AG04449 (cell line): ENCODE measurements at regions not wholly inside any gene's neighbourhood (a gene's known extent, or its start where the extent isn't known, plus 50 kb on each side); places are given as distances from the start of the nearest gene placed in this dataset.

Experiments
- CTCF ChIA-PET: fragments of 350-600 bp; formaldehyde crosslinking; extraction: SDS; loops from one replicate; lab custom pipeline; 2021; ENCODE audit warnings: antibody characterized with exemption; lab: Yijun Ruan, JAX
- POLR2A ChIA-PET: fragments of 400-600, 350-600 bp; formaldehyde crosslinking; extraction: SDS; loops from one replicate; lab custom pipeline; 2020; ENCODE audit warnings: antibody characterized with exemption, inconsistent platforms; lab: Yijun Ruan, JAX
- DNase-seq: peaks from one replicate; pipeline ENCODE4 v3.0.0-alpha.2; 2010; ENCODE audit warnings: low read depth, low spot score
- H3K4me3 ChIP-seq: 2 replicates; pipeline ENCODE4 v1.5.1; 2011; ENCODE audit warnings: low read depth, mild to moderate bottlenecking, control low read depth, low read length
- TF ChIP-seq, protein P1 (sequence below): IDR thresholded peaks from one replicate; pipeline ENCODE4 v1.5.1; 2011; ENCODE audit warnings: mild to moderate bottlenecking, moderate library complexity, low read length, control low read depth, inconsistent platforms; ENCODE audit not compliant: insufficient read depth; ENCODE audit errors: missing control alignments

DNA sequence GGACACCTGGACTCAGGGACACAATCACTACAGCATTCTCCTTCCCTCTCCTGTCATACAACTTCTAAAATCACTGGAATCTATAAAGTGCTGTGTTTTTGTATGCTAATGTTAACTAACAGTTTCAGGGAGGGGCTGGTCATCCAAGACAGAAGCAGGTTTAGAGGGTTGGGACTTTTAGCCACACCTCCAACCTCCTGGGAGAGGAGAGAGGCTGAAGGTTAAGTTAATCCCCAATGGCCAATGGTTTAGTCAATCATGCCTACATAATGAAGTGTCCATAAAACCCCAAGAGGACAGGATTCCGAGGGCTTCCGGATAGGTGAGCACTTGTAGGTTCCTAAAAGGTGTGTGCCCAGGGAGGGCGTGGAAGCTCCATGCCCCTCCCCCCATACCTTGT is 219.3 kb upstream of the CTNNB1 start:
- TF ChIP-seq, protein P1, sequence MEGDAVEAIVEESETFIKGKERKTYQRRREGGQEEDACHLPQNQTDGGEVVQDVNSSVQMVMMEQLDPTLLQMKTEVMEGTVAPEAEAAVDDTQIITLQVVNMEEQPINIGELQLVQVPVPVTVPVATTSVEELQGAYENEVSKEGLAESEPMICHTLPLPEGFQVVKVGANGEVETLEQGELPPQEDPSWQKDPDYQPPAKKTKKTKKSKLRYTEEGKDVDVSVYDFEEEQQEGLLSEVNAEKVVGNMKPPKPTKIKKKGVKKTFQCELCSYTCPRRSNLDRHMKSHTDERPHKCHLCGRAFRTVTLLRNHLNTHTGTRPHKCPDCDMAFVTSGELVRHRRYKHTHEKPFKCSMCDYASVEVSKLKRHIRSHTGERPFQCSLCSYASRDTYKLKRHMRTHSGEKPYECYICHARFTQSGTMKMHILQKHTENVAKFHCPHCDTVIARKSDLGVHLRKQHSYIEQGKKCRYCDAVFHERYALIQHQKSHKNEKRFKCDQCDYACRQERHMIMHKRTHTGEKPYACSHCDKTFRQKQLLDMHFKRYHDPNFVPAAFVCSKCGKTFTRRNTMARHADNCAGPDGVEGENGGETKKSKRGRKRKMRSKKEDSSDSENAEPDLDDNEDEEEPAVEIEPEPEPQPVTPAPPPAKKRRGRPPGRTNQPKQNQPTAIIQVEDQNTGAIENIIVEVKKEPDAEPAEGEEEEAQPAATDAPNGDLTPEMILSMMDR = no peak
- H3K4me3 ChIP-seq = no peak overlapping the region
- no peak for DNase-seq
- POLR2A ChIA-PET = no interaction called here
- CTCF ChIA-PET = no interaction called here

DNA sequence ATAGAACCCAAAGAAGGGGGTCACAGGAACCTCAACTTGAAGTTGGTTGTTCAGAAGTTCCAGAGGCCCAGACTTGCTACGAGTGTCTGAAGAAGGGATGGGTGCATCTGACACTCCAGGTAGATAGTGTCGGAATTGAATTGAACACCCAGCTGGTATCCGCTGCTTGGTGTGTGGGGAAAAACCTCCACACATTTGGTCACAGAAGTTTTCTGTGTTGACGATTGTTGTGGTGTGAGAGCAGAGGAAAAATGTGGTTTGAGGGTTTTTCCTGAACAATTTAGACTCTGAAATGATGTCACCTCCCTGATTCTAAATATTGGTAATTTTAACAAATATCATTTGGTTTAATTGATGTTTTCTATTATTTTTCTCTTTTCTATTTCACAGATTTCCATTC is 218.8 kb upstream of the CTNNB1 start:
- POLR2A ChIA-PET = no interaction called here
- TF ChIP-seq, protein P1 = no peak

DNA sequence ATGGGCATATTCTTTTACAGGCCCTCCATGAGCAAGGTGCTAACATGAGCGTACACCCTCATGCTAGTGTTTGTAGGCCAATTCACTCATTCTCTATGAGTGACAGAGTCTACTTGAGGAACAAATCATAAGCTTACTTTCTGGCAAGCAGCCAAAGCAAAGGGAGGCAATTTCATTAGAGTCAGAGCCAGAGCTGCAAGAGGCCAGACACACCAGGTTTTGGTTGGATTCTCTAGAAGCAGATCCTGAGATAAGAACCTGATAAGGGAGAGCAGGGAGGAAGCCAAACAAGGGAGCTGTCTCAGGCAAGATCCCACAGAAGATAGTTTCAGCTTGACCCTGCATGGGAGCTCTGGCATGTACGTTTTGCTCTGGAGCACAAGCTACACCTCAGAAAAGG is 214.1 kb upstream of the CTNNB1 start:
- CTCF ChIA-PET = no interaction called here
- no peak for DNase-seq
- no peak overlapping the region for H3K4me3 ChIP-seq
- TF ChIP-seq, protein P1 = no peak
- POLR2A ChIA-PET = interaction anchor here (0.6 kb wide), 1 partner anchor 337 kb away, joined by 3 read pairs; no protein-coding TSS in a partner anchor

More for the DNA sequence above, 218.8 kb upstream of the CTNNB1 start:
- DNase-seq = no peak
- no peak overlapping the region for H3K4me3 ChIP-seq
- CTCF ChIA-PET = no interaction called here

DNA sequence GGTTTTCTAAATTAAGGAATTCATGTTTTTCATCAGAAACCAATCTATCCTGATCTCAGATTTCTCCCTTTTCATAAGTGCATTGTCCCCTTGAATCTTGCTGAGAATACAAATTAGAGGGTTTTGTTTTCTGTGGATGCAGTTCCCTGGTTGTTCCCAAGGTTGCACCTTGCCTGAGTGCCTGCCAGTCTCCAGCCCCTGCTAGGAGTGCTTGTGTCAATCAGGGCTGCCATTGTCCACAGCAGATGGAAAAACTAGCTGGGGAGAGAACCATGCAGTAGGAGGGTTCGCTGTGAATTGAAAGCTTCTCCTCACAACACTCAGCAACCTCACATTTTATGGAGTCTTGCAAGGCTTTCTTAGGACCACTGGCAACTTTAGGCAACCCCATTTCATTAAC is 210.8 kb upstream of the CTNNB1 start:
- ChIA-PET POLR2A (no interaction called here), CTCF (no interaction called here)
- DNase-seq = no peak
- no peak overlapping the region for H3K4me3 ChIP-seq
- TF ChIP-seq, protein P1 = no peak

DNA sequence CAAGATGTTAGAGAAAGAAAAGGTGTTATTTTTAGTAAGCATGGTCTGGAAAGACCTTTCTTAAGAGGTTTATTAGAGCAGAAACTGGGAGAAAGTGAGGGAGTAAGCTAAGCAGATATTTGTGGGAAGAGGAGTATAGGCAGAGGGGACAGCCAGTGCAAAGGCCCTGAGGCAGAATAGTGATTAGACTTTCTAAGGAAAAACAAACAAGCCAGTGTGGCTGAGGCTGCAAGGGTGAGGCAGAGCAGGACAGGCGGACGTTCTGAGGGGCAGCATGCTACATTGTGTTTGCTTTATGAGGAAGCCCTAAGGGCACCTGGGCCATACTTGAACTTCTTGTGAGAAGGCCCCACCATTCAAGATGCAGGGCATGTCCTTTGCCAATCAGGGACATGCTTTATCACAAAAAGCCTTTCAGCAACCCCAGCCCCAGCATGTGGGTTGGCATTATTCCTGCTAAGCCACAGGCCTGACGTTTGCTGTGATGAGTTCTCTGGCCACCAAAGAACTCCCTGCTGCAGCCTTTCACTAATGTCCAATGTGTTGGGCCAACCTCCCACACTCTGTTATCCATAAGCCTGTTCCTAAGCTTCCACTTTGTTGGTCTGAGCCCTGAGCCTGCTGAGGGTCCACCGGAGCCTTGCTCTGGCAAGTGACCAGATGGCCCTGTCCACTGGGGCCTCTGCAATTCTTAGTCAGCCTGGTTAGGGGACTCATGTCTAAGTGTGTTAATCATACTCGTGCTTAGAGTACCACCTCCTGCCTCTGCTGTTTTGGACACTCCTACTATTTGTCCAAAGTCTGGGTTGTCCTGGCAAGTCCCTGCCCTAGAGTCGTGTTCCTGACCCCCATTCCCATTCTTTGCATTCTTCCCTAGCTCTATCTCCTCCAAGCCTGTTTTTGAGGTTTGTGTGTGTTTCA is 209.9 kb upstream of the CTNNB1 start:
- no peak for DNase-seq
- ChIA-PET POLR2A (no interaction called here), CTCF (no interaction called here)
- TF ChIP-seq, protein P1 = no peak
- H3K4me3 ChIP-seq = no peak overlapping the region

DNA sequence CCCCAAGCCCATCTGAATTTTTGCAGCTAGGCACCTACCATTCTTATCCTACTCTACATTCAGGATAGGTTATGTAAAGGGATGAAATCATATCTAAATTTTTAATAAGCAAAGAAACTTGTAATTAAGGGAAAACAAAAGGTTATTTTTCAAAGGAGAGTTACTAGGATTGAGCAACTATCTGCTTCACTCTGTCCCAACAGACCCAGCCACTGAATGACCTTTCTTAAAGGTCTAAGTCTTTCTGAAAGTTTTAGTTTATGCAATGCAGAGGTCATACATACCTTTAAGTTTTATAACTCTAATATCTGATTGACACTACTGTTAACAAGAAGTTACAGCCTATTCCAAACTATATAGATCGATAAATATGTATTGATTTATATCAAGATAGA is 209.2 kb upstream of the CTNNB1 start:
- CTCF ChIA-PET = no interaction called here
- POLR2A ChIA-PET = no interaction called here
- TF ChIP-seq, protein P1 = no peak

More for the DNA sequence above, 209.2 kb upstream of the CTNNB1 start:
- DNase-seq = no peak
- no peak overlapping the region for H3K4me3 ChIP-seq
